Caco-2 (cell line): ENCODE measurements at regions not wholly inside any gene's neighbourhood (a gene's known extent, or its start where the extent isn't known, plus 50 kb on each side); places are given as distances from the start of the nearest gene placed in this dataset.

ENCODE experiments used
- BruUV-seq: library from RNA; stranded (reverse); fragments of 400-500 nt; replicated peaks from 2 replicates; lab custom pipeline; 2021; lab: Mats Ljungman, UMichigan
- CTCF ChIA-PET: fragments of 300-600 bp; sonication (Branson Sonifier 250); formaldehyde crosslinking; loops from one replicate; lab custom pipeline; 2022; ENCODE audit warnings: antibody characterized with exemption; lab: Charles Lee
- POLR2A ChIA-PET: fragments of 300-600 bp; sonication (Branson Sonifier 250); formaldehyde crosslinking; loops from one replicate; lab custom pipeline; 2022; ENCODE audit warnings: antibody characterized with exemption; lab: Charles Lee
- DNase-seq, 2 experiments: peaks; one replicate each; pipeline versions ENCODE4 v3.0.0 to v3.0.0-alpha.2; 2020 to 2022
- H3K27me3 ChIP-seq: replicated peaks from 2 replicates; pipeline ENCODE4 v1.6.0; 2011; ENCODE audit warnings: low read length; ENCODE audit not compliant: control insufficient read depth, insufficient read depth
- H3K36me3 ChIP-seq: 2 replicates; pipeline ENCODE4 v1.5.1; 2011; ENCODE audit warnings: low read length; ENCODE audit not compliant: control insufficient read depth, insufficient read depth
- H3K4me1 ChIP-seq: fragments of 250-450 bp; sonication (Bioruptor Pico); 2 replicates; pipeline ENCODE4 v1.5.1; 2020; ENCODE audit warnings: mild to moderate bottlenecking
- H3K4me3 ChIP-seq: 2 replicates; pipeline ENCODE4 v1.5.1; 2011; ENCODE audit warnings: low read depth, mild to moderate bottlenecking, control low read depth, low read length
- H3K9me3 ChIP-seq: fragments of 250-450 bp; sonication (Bioruptor Pico); 2 replicates; pipeline ENCODE4 v1.5.1; 2020; ENCODE audit warnings: mild to moderate bottlenecking, moderate library complexity
- H3K27ac Mint-ChIP-seq: one replicate; pipeline ENCODE4 v1.8.0; 2022; ENCODE audit warnings: mixed read lengths; ENCODE audit not compliant: unreplicated experiment
- H3K27me3 Mint-ChIP-seq: one replicate; pipeline ENCODE4 v1.8.0; 2022; ENCODE audit warnings: mixed read lengths; ENCODE audit not compliant: insufficient read depth, unreplicated experiment
- H3K36me3 Mint-ChIP-seq: one replicate; pipeline ENCODE4 v1.8.0; 2022; ENCODE audit warnings: mild to moderate bottlenecking, mixed read lengths; ENCODE audit not compliant: insufficient read depth, unreplicated experiment
- H3K4me1 Mint-ChIP-seq: one replicate; pipeline ENCODE4 v1.8.0; 2022; ENCODE audit warnings: low read depth, mixed read lengths; ENCODE audit not compliant: unreplicated experiment
- H3K4me3 Mint-ChIP-seq: one replicate; pipeline ENCODE4 v1.8.0; 2022; ENCODE audit warnings: mild to moderate bottlenecking, moderate library complexity, mixed read lengths; ENCODE audit not compliant: unreplicated experiment
- H3K9me3 Mint-ChIP-seq: one replicate; pipeline ENCODE4 v1.8.0; 2022; ENCODE audit warnings: mixed read lengths; ENCODE audit not compliant: unreplicated experiment
- CTCF ChIP-seq, 2 experiments: fragments of 200-600 bp in 1 of 2; IDR thresholded peaks; 1 replicate in 1 of 2; 2 replicates in 1 of 2; pipeline versions ENCODE4 v1.5.1 to v1.8.0; 2011 to 2022; ENCODE audit warnings: antibody characterized with exemption in 1 of 2, control low read depth in 1 of 2, inconsistent platforms in 1 of 2, low read depth in 1 of 2, low read length in 1 of 2, mild to moderate bottlenecking in 1 of 2, moderate library complexity in 1 of 2; ENCODE audit not compliant: insufficient read depth in 1 of 2, severe bottlenecking in 1 of 2, unreplicated experiment in 1 of 2
- intact Hi-C: fragments of 100-400 bp; cut with micrococcal nuclease; formaldehyde crosslinking; loops from one replicate; pipeline ENCODE4 v1.10.0; 2022; ENCODE audit not compliant: unreplicated experiment

GRCh38 chr12:128047266-128048060, 219.5 kb upstream of the TMEM132C start:
- Mint-ChIP-seq H3K4me3 (no peak overlapping the region), H3K27me3 (no peaks in the 10 kb centered on the region), H3K4me1 (no peaks in the 10 kb centered on the region), H3K9me3 (peaks cover 7% of the 10 kb centered on the region), H3K36me3 (no peaks in the 10 kb centered on the region), H3K27ac (no peak overlapping the region)
- Histone ChIP-seq H3K9me3 (no peaks in the 10 kb centered on the region), H3K4me1 (no peaks in the 10 kb centered on the region), H3K27me3 (no peaks in the 10 kb centered on the region), H3K4me3 (no peak overlapping the region), H3K36me3 (no peaks in the 10 kb centered on the region)
- BruUV-seq, result no TSS peak
- CTCF ChIA-PET, result no interaction called here
- TF ChIP-seq CTCF (IDR thresholded peaks at IDR 0.05; ENCODE audit: insufficient read depth in 1 of 2, low read depth in 1 of 2, low read length in 1 of 2, severe bottlenecking in 1 of 2, unreplicated experiment in 1 of 2), result no peak
- POLR2A ChIA-PET, result no interaction called here
- no peak for DNase-seq
- intact Hi-C loops, result no loop called here

- Mint-ChIP-seq H3K4me1 (no peaks in the 10 kb centered on the region), H3K36me3 (no peaks in the 10 kb centered on the region), H3K4me3 (no peak overlapping the region), H3K27me3 (no peaks in the 10 kb centered on the region), H3K9me3 (no peaks in the 10 kb centered on the region), H3K27ac (no peak overlapping the region)
- intact Hi-C loops, result no loop called here
- BruUV-seq, result no TSS peak
- Histone ChIP-seq H3K36me3 (no peaks in the 10 kb centered on the region), H3K9me3 (no peaks in the 10 kb centered on the region), H3K4me3 (no peak overlapping the region), H3K27me3 (no peaks in the 10 kb centered on the region), H3K4me1 (no peaks in the 10 kb centered on the region)
- no peak for TF ChIP-seq CTCF (IDR thresholded peaks at IDR 0.05; ENCODE audit: insufficient read depth in 1 of 2, low read depth in 1 of 2, low read length in 1 of 2, severe bottlenecking in 1 of 2, unreplicated experiment in 1 of 2)
- DNase-seq, result no peak
- ChIA-PET CTCF (no interaction called here), POLR2A (no interaction called here)
These were observed 214.6 kb upstream of the TMEM132C start for GRCh38 chr12:128052331-128052730.

- no peaks in the 10 kb centered on the region for H3K36me3 Mint-ChIP-seq
- H3K27me3 ChIP-seq, result no peaks in the 10 kb centered on the region
- no peaks in the 10 kb centered on the region for H3K9me3 ChIP-seq
These were observed 214.2 kb upstream of the TMEM132C start for GRCh38 chr12:128052777-128053176.

More at GRCh38 chr12:128052777-128053176, 214.2 kb upstream of the TMEM132C start:
- ChIA-PET CTCF (no interaction called here), POLR2A (no interaction called here)
- no peak for DNase-seq
- no peak overlapping the region for H3K27ac Mint-ChIP-seq
- no peaks in the 10 kb centered on the region for H3K27me3 Mint-ChIP-seq
- Histone ChIP-seq H3K4me1 (no peaks in the 10 kb centered on the region), H3K36me3 (no peaks in the 10 kb centered on the region), H3K4me3 (no peak overlapping the region)
- H3K4me1 Mint-ChIP-seq, result no peaks in the 10 kb centered on the region
- TF ChIP-seq CTCF (IDR thresholded peaks at IDR 0.05; ENCODE audit: insufficient read depth in 1 of 2, low read depth in 1 of 2, low read length in 1 of 2, severe bottlenecking in 1 of 2, unreplicated experiment in 1 of 2), result no peak
- H3K4me3 Mint-ChIP-seq, result no peak overlapping the region
- intact Hi-C loops, result no loop called here
- no peaks in the 10 kb centered on the region for H3K9me3 Mint-ChIP-seq
- BruUV-seq, result no TSS peak
